GM20000 (cell line): ENCODE measurements at regions not wholly inside any gene's neighbourhood (a gene's known extent, or its start where the extent isn't known, plus 50 kb on each side); places are given as distances from the start of the nearest gene placed in this dataset.
A peak's percentile ranks its signal among the peaks of the same experiment; 100 is the strongest.

Source experiments
- DNase-seq: peaks from one replicate; pipeline ENCODE4 v3.0.0; 2012; ENCODE audit warnings: low spot score
- TF ChIP-seq, protein P1 (sequence below): IDR thresholded peaks from 2 replicates; pipeline ENCODE4 v1.5.1; 2012; ENCODE audit warnings: mild to moderate bottlenecking, control low read depth; ENCODE audit errors: extremely low read depth, missing control alignments

DNA sequence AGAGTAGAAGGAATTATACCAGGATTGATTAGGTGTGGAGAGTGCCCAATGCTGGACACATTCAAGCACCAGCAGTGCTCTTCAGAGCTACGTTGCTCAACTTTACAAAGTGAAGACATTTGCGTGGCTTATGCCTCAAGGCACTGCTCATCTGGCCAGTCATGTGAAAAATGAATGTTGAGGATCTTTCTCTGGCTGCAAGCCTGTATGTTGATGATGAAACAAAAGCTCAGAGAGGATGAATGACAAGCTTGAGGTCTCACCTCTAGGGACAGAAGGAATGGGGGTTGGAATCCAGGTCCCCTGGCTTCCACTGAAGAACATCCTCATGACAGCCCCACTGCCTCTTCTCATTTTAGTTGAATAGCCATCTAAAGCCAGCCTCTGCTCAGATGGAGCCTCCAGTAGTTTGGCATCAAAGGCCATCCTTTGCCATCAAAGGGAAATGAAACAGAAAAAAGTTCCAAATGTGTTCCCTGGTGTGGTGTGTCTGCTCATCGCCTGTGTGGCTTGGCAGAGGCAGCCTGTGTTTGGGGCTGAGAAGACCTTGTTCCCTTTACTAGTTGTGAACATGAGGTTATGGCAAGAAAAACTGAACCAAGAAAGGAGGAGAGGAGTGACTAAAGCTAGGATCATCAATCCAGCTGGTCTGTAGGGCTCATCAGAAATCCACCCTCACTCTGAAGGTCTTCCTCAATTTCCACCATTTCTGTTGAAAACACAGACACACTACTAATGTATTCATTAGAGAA lies 114.0 kb upstream of the KL start:
- TF ChIP-seq, protein P1, sequence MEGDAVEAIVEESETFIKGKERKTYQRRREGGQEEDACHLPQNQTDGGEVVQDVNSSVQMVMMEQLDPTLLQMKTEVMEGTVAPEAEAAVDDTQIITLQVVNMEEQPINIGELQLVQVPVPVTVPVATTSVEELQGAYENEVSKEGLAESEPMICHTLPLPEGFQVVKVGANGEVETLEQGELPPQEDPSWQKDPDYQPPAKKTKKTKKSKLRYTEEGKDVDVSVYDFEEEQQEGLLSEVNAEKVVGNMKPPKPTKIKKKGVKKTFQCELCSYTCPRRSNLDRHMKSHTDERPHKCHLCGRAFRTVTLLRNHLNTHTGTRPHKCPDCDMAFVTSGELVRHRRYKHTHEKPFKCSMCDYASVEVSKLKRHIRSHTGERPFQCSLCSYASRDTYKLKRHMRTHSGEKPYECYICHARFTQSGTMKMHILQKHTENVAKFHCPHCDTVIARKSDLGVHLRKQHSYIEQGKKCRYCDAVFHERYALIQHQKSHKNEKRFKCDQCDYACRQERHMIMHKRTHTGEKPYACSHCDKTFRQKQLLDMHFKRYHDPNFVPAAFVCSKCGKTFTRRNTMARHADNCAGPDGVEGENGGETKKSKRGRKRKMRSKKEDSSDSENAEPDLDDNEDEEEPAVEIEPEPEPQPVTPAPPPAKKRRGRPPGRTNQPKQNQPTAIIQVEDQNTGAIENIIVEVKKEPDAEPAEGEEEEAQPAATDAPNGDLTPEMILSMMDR: no peak
- DNase-seq: no peak

DNA sequence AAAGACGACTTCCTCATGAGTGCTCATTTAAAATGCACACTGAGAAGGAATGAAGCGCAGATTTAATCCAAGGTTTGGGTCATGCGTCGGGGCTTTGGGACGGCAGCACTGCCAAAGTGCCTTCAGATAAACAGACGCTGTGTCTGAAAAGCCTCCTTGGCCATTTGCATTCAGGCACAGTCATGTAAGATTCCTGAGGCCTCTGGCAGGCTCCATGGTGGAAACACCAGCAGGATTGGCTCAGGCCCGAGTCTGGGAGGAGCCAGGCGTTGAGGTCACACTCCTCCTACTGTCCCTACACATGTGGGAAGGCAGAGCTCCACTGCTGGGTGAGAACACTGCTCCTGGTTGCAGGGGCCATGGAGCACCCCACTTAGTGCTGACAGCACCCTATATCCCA lies 113.3 kb upstream of the KL start:
- TF ChIP-seq, protein P1: no peak
- no peak for DNase-seq

DNA sequence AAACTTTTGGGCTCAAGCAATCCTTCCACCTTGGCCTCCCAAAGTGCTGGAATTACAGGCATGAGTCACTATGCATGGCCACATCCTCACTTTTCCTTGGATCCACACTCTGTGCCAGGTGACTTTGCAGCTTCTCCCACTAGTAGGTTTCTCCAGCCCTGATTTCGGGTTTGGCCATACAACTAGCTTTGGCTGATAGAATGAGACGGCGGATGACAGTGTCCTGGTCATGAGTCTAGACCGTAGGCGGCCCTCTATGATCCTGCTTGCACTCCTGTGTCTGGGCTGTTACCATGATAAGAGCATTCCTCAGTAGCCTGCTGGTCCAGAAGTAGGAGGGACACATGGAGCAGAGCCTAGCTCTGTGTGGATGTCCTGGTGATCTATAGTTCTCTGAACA lies 112.5 kb upstream of the KL start:
- TF ChIP-seq, protein P1: no peak
- DNase-seq: no peak

DNA sequence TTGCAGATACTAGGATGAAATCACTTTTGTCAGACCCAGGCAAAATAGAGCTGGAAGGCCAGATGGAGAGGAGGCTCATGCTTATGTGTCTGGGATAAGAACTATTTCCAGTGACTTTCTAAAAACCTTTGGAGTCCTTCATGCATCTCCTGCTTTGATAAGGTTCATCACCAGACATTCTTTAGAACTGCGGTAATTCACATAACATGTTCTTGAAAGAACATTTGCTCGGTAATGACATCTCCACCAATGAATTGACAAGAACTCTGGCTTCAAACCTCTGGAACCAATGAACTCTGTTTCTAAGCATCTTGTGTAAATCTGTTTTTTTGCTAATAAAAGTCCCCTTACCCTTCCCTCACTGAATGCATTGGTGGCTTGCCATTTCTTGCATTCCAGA lies 112.0 kb upstream of the KL start:
- TF ChIP-seq, protein P1: no peak
- no peak for DNase-seq

DNA sequence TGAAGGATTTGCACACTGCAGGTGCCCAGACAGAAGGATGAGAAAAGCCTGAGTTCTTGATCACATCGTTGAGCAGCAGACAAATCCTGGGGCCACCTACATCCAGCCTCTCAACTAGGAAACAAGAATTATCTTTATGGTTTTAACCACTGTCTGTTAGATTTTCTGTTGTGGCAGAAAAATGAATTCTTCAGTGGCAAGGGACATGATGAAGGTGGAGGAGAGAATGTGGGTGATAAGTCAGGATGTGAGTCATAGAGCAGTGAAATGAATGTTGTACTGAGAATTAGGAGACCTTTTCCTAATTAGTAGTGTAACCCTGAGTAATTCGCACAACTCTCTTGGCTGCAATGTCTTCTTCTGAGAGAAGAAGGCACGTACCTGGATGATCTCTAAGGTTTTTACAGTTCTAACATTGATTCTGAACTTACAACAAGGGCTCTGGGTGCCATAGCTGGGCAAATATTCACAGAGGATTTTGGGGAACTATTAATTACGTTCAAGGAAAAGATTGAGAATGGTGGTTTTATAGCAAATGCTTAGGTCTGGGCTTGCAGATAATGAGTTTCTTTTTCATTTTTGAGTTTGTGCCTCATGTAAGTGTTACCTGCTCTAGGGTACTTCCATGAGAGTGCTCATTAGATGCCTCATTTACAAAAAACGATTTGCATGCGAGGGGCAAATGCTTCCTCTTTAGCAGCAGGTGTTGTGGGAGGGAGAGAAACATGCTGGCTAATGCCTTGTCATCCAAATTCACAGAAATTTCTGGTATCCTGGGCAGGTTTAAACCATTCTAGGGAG lies 111.0 kb upstream of the KL start:
- DNase-seq: peak; percentile 25
- TF ChIP-seq, protein P1: no peak

DNA sequence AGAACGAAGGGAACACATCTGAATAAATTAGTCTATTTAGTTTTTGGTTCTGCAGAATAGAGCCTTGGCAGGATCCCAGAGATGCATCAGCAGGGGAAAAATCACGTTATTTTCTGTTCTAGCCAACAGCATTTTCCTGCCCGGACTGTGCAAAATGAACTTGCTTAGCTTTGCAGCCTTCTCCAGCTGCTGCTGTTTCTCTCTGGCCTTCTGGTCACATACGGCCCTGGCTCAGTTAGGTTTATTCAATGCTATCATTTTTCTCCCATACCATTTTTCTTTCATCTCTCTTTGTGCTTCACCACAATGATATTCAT lies 110.4 kb upstream of the KL start:
- TF ChIP-seq, protein P1: no peak
- DNase-seq: no peak

DNA sequence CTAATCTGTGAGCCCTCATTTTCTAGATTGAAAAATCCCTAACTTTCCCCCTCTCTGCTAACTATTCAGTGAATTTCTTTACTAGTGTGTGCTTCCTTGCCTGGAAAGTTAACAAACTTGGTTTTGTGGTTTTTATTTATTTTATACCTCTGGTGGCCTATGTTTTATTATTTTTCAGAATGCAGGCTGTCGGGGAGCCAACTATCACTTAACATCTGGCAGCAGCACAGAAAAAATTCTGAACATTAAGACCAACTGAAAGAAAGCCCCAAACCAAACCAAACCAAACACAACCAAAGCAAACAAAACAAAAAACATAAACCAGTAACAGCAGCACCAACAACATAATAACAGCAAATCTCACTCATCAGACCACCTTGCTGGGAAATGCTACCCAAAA lies 109.0 kb upstream of the KL start:
- no peak for DNase-seq
- TF ChIP-seq, protein P1: no peak
